AG04450 (cell line): ENCODE measurements at regions not wholly inside any gene's neighbourhood (a gene's known extent, or its start where the extent isn't known, plus 50 kb on each side); places are given as distances from the start of the nearest gene placed in this dataset.

Experiments used
- CTCF ChIA-PET: fragments of 300-600, 350-600 bp; formaldehyde crosslinking; extraction: SDS; loops from one replicate; lab custom pipeline; 2022; ENCODE audit warnings: antibody characterized with exemption, inconsistent platforms; lab: Charles Lee
- POLR2A ChIA-PET: fragments of 350-600 bp; formaldehyde crosslinking; extraction: SDS; loops from one replicate; lab custom pipeline; 2021; ENCODE audit warnings: antibody characterized with exemption, inconsistent platforms; lab: Yijun Ruan, JAX
- DNase-seq: peaks from one replicate; pipeline ENCODE4 v3.0.0-alpha.2; 2011; ENCODE audit warnings: low read depth, low spot score
- H3K27ac ChIP-seq: one replicate; pipeline ENCODE4 v1.5.1; 2012; ENCODE audit warnings: low read depth, low read length, control low read depth
- H3K27me3 ChIP-seq: one replicate; pipeline ENCODE4 v1.6.0; 2012; ENCODE audit warnings: low read length; ENCODE audit not compliant: control insufficient read depth, insufficient read depth
- H3K4me3 ChIP-seq: 2 replicates; pipeline ENCODE4 v1.5.1; 2011; ENCODE audit warnings: mild to moderate bottlenecking, low read depth, low read length, control low read depth
- H3K9me3 ChIP-seq: 2 replicates; pipeline ENCODE4 v1.5.1; 2012; ENCODE audit warnings: low read length; ENCODE audit not compliant: control insufficient read depth, insufficient read depth
- TF ChIP-seq, protein P1 (sequence below): IDR thresholded peaks from 2 replicates; pipeline ENCODE4 v1.5.1; 2011; ENCODE audit warnings: low read depth, low read length, control low read depth, inconsistent platforms

DNA sequence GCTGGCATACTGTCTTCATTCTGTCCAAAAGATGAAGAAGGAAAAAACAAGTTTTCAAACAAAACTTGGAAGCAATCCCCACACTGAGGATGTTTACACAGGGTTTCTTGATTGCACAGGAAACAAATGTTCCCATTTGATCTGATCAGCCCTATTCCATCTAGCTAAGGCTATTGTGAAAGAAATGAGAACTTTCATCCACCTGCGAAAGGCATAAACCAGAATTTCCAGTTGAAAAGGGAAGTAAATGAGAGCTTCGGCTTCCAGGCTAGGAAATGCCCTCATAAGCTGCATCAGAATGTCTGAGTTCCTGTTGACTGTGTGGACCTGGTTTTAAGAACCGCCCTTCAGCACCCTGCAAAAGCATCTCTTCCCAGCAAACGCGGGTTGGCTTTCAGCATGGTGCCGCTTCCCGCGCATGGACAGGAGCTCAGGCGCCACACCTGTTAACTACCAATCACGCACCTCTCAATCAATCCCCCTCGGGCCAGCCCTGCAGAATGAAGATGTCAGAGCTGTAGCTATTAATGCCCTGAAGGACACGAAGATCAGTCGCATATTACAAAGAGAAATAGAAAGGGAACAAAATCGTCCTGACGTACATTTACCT is 850.4 kb downstream of the GALR1 start:
- H3K27ac ChIP-seq, result no peak overlapping the region
- POLR2A ChIA-PET, result no interaction called here
- peaks cover 53% of the 10 kb centered on the region for H3K9me3 ChIP-seq
- TF ChIP-seq, protein P1, sequence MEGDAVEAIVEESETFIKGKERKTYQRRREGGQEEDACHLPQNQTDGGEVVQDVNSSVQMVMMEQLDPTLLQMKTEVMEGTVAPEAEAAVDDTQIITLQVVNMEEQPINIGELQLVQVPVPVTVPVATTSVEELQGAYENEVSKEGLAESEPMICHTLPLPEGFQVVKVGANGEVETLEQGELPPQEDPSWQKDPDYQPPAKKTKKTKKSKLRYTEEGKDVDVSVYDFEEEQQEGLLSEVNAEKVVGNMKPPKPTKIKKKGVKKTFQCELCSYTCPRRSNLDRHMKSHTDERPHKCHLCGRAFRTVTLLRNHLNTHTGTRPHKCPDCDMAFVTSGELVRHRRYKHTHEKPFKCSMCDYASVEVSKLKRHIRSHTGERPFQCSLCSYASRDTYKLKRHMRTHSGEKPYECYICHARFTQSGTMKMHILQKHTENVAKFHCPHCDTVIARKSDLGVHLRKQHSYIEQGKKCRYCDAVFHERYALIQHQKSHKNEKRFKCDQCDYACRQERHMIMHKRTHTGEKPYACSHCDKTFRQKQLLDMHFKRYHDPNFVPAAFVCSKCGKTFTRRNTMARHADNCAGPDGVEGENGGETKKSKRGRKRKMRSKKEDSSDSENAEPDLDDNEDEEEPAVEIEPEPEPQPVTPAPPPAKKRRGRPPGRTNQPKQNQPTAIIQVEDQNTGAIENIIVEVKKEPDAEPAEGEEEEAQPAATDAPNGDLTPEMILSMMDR, result no peak
- CTCF ChIA-PET, result no interaction called here
- no peak for DNase-seq
- no peak overlapping the region for H3K4me3 ChIP-seq
- H3K27me3 ChIP-seq, result no peaks in the 10 kb centered on the region

DNA sequence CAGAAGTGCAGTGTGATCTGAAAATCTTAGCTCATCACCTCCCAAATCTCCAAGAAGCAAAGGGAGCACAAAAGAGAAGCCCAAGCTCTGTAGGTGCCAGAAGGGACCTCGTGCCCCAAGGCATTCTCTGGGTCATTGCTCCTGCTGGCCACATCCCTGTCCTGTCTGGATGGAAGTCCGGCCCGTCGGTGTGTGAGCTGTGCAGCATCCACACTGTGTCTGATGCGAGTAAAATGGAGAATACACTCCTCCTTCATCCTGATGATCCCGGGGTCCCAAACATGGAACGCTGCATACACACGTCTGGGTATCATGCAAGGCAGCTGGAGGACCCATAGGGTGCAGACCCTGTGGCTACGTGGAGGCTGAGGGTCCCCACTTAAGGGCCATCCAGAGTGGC is 851.4 kb downstream of the GALR1 start:
- DNase-seq, result no peak
- Histone ChIP-seq H3K27me3 (no peaks in the 10 kb centered on the region), H3K4me3 (no peak overlapping the region), H3K27ac (no peak overlapping the region), H3K9me3 (peaks cover 57% of the 10 kb centered on the region)
- ChIA-PET POLR2A (no interaction called here), CTCF (no interaction called here)
- TF ChIP-seq, protein P1, result no peak

DNA sequence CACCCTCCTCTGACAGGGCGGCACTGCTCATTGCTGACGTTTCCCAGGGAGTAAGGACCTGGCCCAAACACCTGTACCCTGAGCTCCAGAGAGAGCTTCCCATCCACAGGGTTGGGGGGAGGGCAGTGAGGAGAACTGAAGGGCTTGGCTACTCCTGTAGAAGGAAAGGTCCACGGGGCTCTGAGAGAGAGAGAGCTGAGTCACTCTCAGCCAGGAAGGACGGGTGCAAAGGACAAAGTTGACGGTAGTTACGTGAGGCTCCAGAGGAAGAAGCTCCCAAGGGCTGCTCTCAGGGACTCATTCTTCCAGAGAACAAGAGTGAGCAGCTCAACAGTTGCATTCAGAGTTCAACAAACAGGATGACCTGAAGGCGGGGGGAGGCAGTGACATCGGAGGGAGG is 852.5 kb downstream of the GALR1 start:
- TF ChIP-seq, protein P1, result no peak
- DNase-seq, result no peak
- Histone ChIP-seq H3K27me3 (no peaks in the 10 kb centered on the region), H3K4me3 (no peak overlapping the region), H3K9me3 (peaks cover 53% of the 10 kb centered on the region), H3K27ac (no peak overlapping the region)
- ChIA-PET POLR2A (no interaction called here), CTCF (no interaction called here)

DNA sequence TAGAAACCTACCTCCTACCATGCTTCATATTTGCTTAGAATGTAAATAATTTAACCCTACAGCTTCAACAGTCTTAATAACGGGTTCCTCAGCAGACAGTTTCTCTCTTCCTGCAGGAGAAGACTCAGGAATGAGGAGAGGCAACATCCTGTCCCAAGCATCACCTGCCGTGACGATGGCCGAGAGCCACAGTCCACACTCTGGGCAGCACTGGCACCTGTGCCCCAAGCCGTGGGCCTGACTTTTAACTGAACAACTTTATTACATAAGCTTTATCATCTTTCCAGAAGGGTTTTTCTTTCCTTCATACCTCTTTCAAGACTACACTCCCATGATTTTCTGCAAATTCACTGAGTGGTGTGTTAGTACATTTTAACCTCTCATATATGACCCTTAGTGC is 856.0 kb downstream of the GALR1 start:
- no peak for DNase-seq
- Histone ChIP-seq H3K9me3 (peaks cover 55% of the 10 kb centered on the region), H3K27me3 (no peaks in the 10 kb centered on the region), H3K4me3 (no peak overlapping the region), H3K27ac (no peak overlapping the region)
- CTCF ChIA-PET, result no interaction called here
- POLR2A ChIA-PET, result no interaction called here
- TF ChIP-seq, protein P1, result no peak

DNA sequence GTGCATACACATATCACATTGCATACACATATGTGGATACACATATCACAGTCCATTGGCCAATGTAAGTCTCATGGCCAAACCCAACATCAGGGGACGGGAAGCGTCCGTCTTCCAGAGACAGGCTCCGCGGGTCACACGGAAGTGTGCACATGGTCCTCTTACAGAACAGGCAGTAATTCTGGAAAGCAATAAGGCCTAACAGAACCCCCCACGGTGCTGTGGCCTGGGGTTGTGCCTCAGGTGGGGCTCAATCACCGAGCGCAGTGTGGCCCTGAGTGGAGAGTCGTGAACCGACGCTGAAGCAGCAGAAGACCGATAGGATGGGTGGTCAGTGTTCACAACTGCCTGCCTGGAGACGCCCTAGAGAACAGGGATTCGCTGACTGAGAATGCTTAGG is 857.3 kb downstream of the GALR1 start:
- Histone ChIP-seq H3K9me3 (peaks cover 54% of the 10 kb centered on the region), H3K27me3 (no peaks in the 10 kb centered on the region), H3K4me3 (no peak overlapping the region), H3K27ac (no peak overlapping the region)
- POLR2A ChIA-PET, result no interaction called here
- CTCF ChIA-PET, result no interaction called here
- TF ChIP-seq, protein P1, result no peak
- DNase-seq, result no peak
